GM12872 (cell line): ENCODE measurements at regions not wholly inside any gene's neighbourhood (a gene's known extent, or its start where the extent isn't known, plus 50 kb on each side); places are given as distances from the start of the nearest gene placed in this dataset.

Experiments used
- CTCF ChIP-seq: IDR thresholded peaks from 3 replicates; pipeline ENCODE4 v1.5.1; 2011; ENCODE audit warnings: low read depth, mild to moderate bottlenecking, low read length, moderate library complexity; ENCODE audit not compliant: insufficient read depth

- TF ChIP-seq CTCF: no peak
Measured at GRCh38 chr15:58346361-58346760, 85.4 kb upstream of the LIPC start.

GRCh38 chr15:58348095-58348812, 83.5 kb upstream of the LIPC start:
- TF ChIP-seq CTCF: no peak

GRCh38 chr15:58352026-58352929, 79.5 kb upstream of the LIPC start:
- no peak for TF ChIP-seq CTCF

GRCh38 chr15:58355382-58355971, 76.3 kb upstream of the LIPC start:
- TF ChIP-seq CTCF: no peak

- TF ChIP-seq CTCF: no peak
Measured at GRCh38 chr15:58355973-58356372, 75.8 kb upstream of the LIPC start.

- TF ChIP-seq CTCF: no peak
Measured at GRCh38 chr15:58357529-58358476, 74.0 kb upstream of the LIPC start.
